ENCODE measurements at regions not wholly inside any gene's neighbourhood (a gene's known extent, or its start where the extent isn't known, plus 50 kb on each side); places are given as distances from the start of the nearest gene placed in this dataset.
"Not testable (repeated sequence)": the region's sequence is repeated elsewhere in the genome, so short reads cannot be mapped to it uniquely, and the experiment has no call there.

GRCh38 chr12:4830556-4831210 is 79.0 kb upstream of the KCNA1 start:
- no peak for DNase-seq (ENCODE audit: insufficient read length, low spot score)
- no peak for FAIRE-seq
- no peak for TF ChIP-seq CTCF (IDR thresholded peaks at IDR 0.05; ENCODE audit: insufficient read depth, missing control alignments)

- FAIRE-seq (no peak), DNase-seq (ENCODE audit: insufficient read length, low spot score) (no peak)
- TF ChIP-seq CTCF (IDR thresholded peaks at IDR 0.05; ENCODE audit: insufficient read depth, missing control alignments): no peak
Measured at GRCh38 chr12:4833053-4833452, 76.7 kb upstream of the KCNA1 start.

GRCh38 chr12:4833524-4833923 is 76.2 kb upstream of the KCNA1 start:
- no peak for DNase-seq (ENCODE audit: insufficient read length, low spot score)
- no peak for TF ChIP-seq CTCF (IDR thresholded peaks at IDR 0.05; ENCODE audit: insufficient read depth, missing control alignments)
- FAIRE-seq: no peak

- FAIRE-seq: not testable (repeated sequence)
Measured at GRCh38 chr12:4842401-4842800, 67.3 kb upstream of the KCNA1 start.

GRCh38 chr12:4843907-4844306 is 65.8 kb upstream of the KCNA1 start:
- FAIRE-seq (no peak), DNase-seq (ENCODE audit: insufficient read length, low spot score) (no peak)
- no peak for TF ChIP-seq CTCF (IDR thresholded peaks at IDR 0.05; ENCODE audit: insufficient read depth, missing control alignments)

More at GRCh38 chr12:4842401-4842800, 67.3 kb upstream of the KCNA1 start:
- not testable (repeated sequence) for DNase-seq (ENCODE audit: insufficient read length, low spot score)

GRCh38 chr12:4847713-4848112 is 62.0 kb upstream of the KCNA1 start:
- TF ChIP-seq CTCF (IDR thresholded peaks at IDR 0.05; ENCODE audit: insufficient read depth, missing control alignments): no peak
- peak; percentile 47 for DNase-seq (ENCODE audit: insufficient read length, low spot score)
- no peak for FAIRE-seq

- FAIRE-seq (peak; percentile 67), DNase-seq (ENCODE audit: insufficient read length, low spot score) (no peak)
- TF ChIP-seq CTCF (IDR thresholded peaks at IDR 0.05; ENCODE audit: insufficient read depth, missing control alignments): peak; percentile 54
Measured at GRCh38 chr12:4849115-4849541, 60.6 kb upstream of the KCNA1 start.
